Transverse colon (tissue), 4 donors: ENCODE measurements at regions not wholly inside any gene's neighbourhood (a gene's known extent, or its start where the extent isn't known, plus 50 kb on each side); places are given as distances from the start of the nearest gene placed in this dataset.
"Not testable (repeated sequence)": the region's sequence is repeated elsewhere in the genome, so short reads cannot be mapped to it uniquely, and the experiment has no call there.

Source experiments
- DNase-seq: peaks from one replicate; pipeline ENCODE4 v3.0.0-alpha.2; 2019
- H3K27ac ChIP-seq, 4 donors: fragments of 200-600 bp; sonication (generic); 2 replicates each; pipeline ENCODE4 v1.5.1; 2016 to 2018; ENCODE audit warnings: inconsistent platforms in 4 of 4
- H3K27me3 ChIP-seq: fragments of 200-600 bp; sonication (generic); 2 replicates; pipeline ENCODE4 v1.5.1; 2017; ENCODE audit warnings: inconsistent platforms
- H3K36me3 ChIP-seq, 4 donors: fragments of 200-600 bp; sonication (generic); 2 replicates each; pipeline ENCODE4 v1.5.1; 2017 to 2019; ENCODE audit warnings: inconsistent platforms in 4 of 4
- H3K4me1 ChIP-seq, 4 donors: fragments of 200-600 bp; sonication (generic); 2 replicates each; pipeline ENCODE4 v1.5.1; 2017 to 2020; ENCODE audit warnings: inconsistent platforms in 4 of 4
- H3K4me3 ChIP-seq, 4 donors: fragments of 200-600 bp; sonication (generic); 1 replicate in 1 of 4; 2 replicates in 3 of 4; pipeline versions ENCODE4 v1.5.1 to v1.6.1; 2017 to 2019; ENCODE audit warnings: inconsistent platforms in 4 of 4
- H3K9me3 ChIP-seq, 2 donors: fragments of 200-600 bp; sonication (generic); 2 replicates each; pipeline ENCODE4 v1.5.1; 2017 to 2019; ENCODE audit warnings: inconsistent platforms in 2 of 2
- EP300 ChIP-seq: sonication (generic); formaldehyde crosslinking; IDR thresholded peaks from one replicate; pipeline ENCODE4 v1.6.1; 2017; ENCODE audit warnings: antibody characterized with exemption, low read depth
- POLR2A ChIP-seq: fragments of 450-650 bp; IDR thresholded peaks from one replicate; pipeline ENCODE4 v1.6.1; 2016; ENCODE audit warnings: antibody characterized with exemption, mild to moderate bottlenecking, moderate library complexity
- POLR2AphosphoS5 ChIP-seq, 3 donors: sonication (generic); formaldehyde crosslinking; IDR thresholded peaks; one replicate each; pipeline ENCODE4 v1.6.1; 2016; ENCODE audit warnings: antibody characterized with exemption in 3 of 3
- WGBS, 2 donors: methylation state at CpG; one replicate each; pipeline ENCODE4 v1.1.5; 2018; ENCODE audit warnings: low coverage in 1 of 2; 5-methylcytosine and 5-hydroxymethylcytosine counted together
- in situ Hi-C, 4 donors: fragments of 200-750 bp; cut with MboI; loops; one replicate each; pipeline versions ENCODE4 v1.15.0 to v1.15.1; 2017; ENCODE audit warnings: low sequenced_read_pairs in 3 of 4, low pct_ligation_motif_present in 1 of 4, low pct_unique_long_range_greater_than_20kb in 1 of 4
- intact Hi-C: fragments of 100-400 bp; cut with DNase I; formaldehyde crosslinking; loops from one replicate; pipeline ENCODE4 v1.15.1; 2023; ENCODE audit warnings: low total_unique reads
- TF ChIP-seq, protein P1 (sequence below), 5 experiments: fragments of 200-600 bp in 3 of 5; fragments of 450-650 bp in 2 of 5; sonication (generic) in 3 of 5; IDR thresholded peaks; 1 replicate in 2 of 5; 2 replicates in 3 of 5; pipeline ENCODE4 v1.5.1; 2016 to 2017; ENCODE audit warnings: antibody characterized with exemption in 5 of 5, inconsistent platforms in 3 of 5, mild to moderate bottlenecking in 2 of 5, moderate library complexity in 1 of 5

DNA sequence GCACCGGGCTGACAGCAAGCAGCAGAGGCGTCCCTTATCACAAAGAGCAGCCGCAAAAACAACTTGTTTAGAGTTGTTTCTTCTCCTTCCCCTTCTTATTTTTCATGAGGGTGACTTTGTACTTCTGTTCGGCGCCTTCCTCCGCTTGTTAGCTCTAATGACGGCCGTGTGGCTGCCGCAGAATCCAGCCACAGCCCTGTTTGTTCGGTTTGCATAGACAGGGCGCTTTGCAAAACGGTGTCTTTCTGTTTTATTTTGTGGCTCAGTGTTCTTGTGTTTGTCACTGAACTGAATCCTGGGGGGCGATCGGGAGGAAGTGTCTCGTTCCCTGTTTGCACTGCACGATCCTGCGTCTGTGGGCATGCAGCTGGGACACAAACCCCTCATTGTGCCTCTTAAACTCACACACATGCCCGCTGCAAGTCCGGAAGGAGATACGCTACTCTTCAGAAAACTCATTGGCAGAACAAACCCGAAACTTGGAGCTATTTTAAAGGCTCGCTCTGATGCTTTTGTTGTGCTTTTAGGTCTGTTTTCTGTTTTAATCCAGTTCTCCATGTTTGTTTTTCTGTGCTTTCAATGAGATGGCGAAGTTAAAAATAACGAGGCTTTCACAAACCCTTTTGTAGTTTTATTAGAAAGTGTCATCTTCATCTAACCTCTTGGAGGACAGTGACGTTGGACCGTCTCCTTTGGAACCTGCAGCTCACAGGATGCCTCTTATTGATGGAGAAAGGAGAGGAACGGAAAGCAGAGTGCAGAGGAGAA lies 213.9 kb downstream of the IRX2 start:
- TF ChIP-seq POLR2AphosphoS5 (IDR thresholded peaks at IDR 0.05) = no peak
- TF ChIP-seq POLR2A = no peak
- TF ChIP-seq, protein P1, sequence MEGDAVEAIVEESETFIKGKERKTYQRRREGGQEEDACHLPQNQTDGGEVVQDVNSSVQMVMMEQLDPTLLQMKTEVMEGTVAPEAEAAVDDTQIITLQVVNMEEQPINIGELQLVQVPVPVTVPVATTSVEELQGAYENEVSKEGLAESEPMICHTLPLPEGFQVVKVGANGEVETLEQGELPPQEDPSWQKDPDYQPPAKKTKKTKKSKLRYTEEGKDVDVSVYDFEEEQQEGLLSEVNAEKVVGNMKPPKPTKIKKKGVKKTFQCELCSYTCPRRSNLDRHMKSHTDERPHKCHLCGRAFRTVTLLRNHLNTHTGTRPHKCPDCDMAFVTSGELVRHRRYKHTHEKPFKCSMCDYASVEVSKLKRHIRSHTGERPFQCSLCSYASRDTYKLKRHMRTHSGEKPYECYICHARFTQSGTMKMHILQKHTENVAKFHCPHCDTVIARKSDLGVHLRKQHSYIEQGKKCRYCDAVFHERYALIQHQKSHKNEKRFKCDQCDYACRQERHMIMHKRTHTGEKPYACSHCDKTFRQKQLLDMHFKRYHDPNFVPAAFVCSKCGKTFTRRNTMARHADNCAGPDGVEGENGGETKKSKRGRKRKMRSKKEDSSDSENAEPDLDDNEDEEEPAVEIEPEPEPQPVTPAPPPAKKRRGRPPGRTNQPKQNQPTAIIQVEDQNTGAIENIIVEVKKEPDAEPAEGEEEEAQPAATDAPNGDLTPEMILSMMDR (IDR thresholded peaks at IDR 0.05) = no peak
- no peak for TF ChIP-seq EP300
- DNase-seq = no peak
- H3K36me3 ChIP-seq = no peaks in the 10 kb centered on the region
- intact Hi-C loops (no loop called here), in situ Hi-C loops (no loop called here)
- no peaks in the 10 kb centered on the region for H3K9me3 ChIP-seq
- H3K27me3 ChIP-seq = no peaks in the 10 kb centered on the region
- no peaks in the 10 kb centered on the region for H3K4me1 ChIP-seq
- 67 to 75% methylated on average over 15 to 27 of the region's 27 CpGs for WGBS, 2 donors
- no peak overlapping the region for H3K27ac ChIP-seq
- no peak overlapping the region for H3K4me3 ChIP-seq

- intact Hi-C loops = no loop called here
- no peak overlapping the region for H3K4me3 ChIP-seq
- TF ChIP-seq, protein P1 (IDR thresholded peaks at IDR 0.05) = no peak
- TF ChIP-seq POLR2AphosphoS5 (IDR thresholded peaks at IDR 0.05) (no peak), EP300 (no peak), POLR2A (no peak)
- no peaks in the 10 kb centered on the region for H3K9me3 ChIP-seq
- H3K27me3 ChIP-seq = no peaks in the 10 kb centered on the region
- WGBS, 2 donors = 84% methylated on average over 14 to 19 of the region's 19 CpGs
- no peak for DNase-seq
- H3K36me3 ChIP-seq = no peaks in the 10 kb centered on the region
- in situ Hi-C loops = no loop called here
- no peak overlapping the region for H3K27ac ChIP-seq
- no peaks in the 10 kb centered on the region for H3K4me1 ChIP-seq
Measured at GRCh38 chr5:2536632-2537377, 214.7 kb downstream of the IRX2 start.

- DNase-seq = no peak
Measured at GRCh38 chr5:2534970-2535369, 216.5 kb downstream of the IRX2 start.

DNA sequence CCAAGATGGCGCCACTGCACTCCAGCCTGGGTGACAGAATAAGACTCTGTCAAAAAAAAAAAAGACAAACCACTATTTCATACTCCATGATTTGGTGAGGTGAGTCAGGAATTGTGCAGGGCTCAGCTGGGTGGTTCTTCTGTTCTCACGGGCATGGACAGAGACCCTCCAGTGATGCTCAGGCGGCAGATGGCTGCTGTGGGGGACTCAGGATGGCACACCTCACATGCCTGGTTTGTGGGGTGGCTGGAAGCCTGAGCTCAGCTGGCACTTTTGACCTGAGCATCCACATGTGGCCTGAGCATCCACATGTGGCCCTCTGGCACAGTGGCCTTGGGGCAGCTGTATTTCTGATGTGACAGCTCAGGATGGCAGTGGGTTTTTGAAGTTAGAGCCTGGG lies 217.2 kb downstream of the IRX2 start:
- 75% methylated on average over 3 of the region's 3 CpGs; no CpG with 5 or more reads in 1 of the 2 donors for WGBS, 2 donors
- Histone ChIP-seq H3K27ac (no peak overlapping the region), H3K4me3 (no peak overlapping the region), H3K9me3 (no peaks in the 10 kb centered on the region), H3K36me3 (no peaks in the 10 kb centered on the region), H3K27me3 (no peaks in the 10 kb centered on the region), H3K4me1 (no peaks in the 10 kb centered on the region)
- no peak for DNase-seq
- TF ChIP-seq POLR2A = no peak
- TF ChIP-seq, protein P1 (IDR thresholded peaks at IDR 0.05) = no peak
- no peak for TF ChIP-seq EP300
- no peak for TF ChIP-seq POLR2AphosphoS5 (IDR thresholded peaks at IDR 0.05)
- in situ Hi-C loops (no loop called here), intact Hi-C loops (no loop called here)

More at GRCh38 chr5:2534970-2535369, 216.5 kb downstream of the IRX2 start:
- H3K4me1 ChIP-seq = no peaks in the 10 kb centered on the region
- no peak overlapping the region for H3K4me3 ChIP-seq
- in situ Hi-C loops (no loop called here), intact Hi-C loops (no loop called here)
- no peaks in the 10 kb centered on the region for H3K9me3 ChIP-seq
- no peaks in the 10 kb centered on the region for H3K27me3 ChIP-seq
- TF ChIP-seq POLR2A (no peak), EP300 (no peak), POLR2AphosphoS5 (IDR thresholded peaks at IDR 0.05) (no peak)
- TF ChIP-seq, protein P1 (IDR thresholded peaks at IDR 0.05) = no peak
- H3K36me3 ChIP-seq = no peaks in the 10 kb centered on the region
- H3K27ac ChIP-seq = no peak overlapping the region
- 46 to 72% methylated on average over 1 to 3 of the region's 3 CpGs for WGBS, 2 donors

DNA sequence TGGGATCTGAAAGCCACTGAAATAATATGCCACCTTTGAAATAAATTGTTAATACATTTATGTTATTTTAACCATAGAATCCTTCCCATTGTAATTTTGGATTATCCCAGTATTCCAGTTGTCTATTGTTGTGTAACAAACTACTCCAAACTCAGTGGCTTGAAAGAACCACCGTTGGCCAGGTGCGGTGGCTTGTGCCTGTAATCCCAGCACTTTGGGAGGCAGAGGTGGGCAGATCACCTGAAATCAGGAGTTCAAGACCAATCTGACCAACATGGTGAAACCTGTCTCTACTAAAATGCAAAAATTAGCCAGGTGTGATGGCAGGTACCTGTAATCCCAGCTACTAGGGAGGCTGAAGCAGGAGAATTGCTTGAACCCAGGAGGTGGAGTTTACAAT lies 217.6 kb downstream of the IRX2 start:
- DNase-seq, H3K36me3 ChIP-seq, H3K4me1 ChIP-seq, H3K27me3 ChIP-seq, H3K27ac ChIP-seq, H3K9me3 ChIP-seq, H3K4me3 ChIP-seq, intact Hi-C loops, in situ Hi-C loops: not testable (repeated sequence)
- WGBS, 2 donors = 0 to 59% methylated on average over 1 to 2 of the region's 2 CpGs
